ENCODE measurements at regions not wholly inside any gene's neighbourhood (a gene's known extent, or its start where the extent isn't known, plus 50 kb on each side); places are given as distances from the start of the nearest gene placed in this dataset.

DNA sequence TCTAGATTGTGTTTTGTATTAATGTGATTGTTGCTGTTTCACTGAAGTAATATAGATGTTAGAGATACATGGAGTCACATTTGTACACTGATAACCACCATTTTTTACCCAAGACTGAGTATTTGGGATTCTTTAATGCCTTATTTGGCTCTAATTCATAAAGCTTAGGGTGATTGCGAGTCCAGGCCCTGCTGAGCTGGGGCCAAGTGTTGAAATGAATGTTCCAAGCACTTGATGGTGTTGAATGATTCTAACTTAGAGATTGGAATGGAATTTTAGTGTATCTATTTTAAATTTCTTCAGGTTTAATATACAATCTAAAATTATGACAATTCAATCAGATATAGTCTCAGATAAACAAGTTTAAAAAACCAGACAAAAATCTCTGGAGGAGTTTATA, 329.4 kb upstream of the SLC35B3 start:
- TF ChIP-seq, protein P1, sequence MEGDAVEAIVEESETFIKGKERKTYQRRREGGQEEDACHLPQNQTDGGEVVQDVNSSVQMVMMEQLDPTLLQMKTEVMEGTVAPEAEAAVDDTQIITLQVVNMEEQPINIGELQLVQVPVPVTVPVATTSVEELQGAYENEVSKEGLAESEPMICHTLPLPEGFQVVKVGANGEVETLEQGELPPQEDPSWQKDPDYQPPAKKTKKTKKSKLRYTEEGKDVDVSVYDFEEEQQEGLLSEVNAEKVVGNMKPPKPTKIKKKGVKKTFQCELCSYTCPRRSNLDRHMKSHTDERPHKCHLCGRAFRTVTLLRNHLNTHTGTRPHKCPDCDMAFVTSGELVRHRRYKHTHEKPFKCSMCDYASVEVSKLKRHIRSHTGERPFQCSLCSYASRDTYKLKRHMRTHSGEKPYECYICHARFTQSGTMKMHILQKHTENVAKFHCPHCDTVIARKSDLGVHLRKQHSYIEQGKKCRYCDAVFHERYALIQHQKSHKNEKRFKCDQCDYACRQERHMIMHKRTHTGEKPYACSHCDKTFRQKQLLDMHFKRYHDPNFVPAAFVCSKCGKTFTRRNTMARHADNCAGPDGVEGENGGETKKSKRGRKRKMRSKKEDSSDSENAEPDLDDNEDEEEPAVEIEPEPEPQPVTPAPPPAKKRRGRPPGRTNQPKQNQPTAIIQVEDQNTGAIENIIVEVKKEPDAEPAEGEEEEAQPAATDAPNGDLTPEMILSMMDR (IDR thresholded peaks at IDR 0.05; ENCODE audit: insufficient read depth, missing control alignments), result no peak
- DNase-seq (ENCODE audit: insufficient read length, low spot score) (no peak), FAIRE-seq (no peak)

DNA sequence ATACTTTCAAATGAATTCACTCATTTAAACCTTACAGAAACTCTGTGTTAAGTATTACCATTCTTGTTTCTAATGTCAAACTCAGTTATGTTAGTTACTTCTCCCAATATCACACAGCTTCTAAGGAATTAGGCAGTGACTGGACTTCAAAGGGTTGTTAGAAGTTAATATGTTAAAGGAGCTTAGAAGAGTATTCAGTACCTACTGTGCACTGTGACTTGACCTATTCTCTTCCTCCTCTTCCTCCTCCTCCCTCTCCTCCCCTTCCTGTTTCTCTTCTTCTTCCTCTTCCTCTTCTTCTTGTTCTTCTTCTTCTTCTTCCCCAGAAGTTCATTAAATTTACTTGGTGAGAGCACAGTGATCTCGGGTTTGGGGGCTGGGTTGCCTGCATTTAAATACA, 325.6 kb upstream of the SLC35B3 start:
- TF ChIP-seq, protein P1 (IDR thresholded peaks at IDR 0.05; ENCODE audit: insufficient read depth, missing control alignments), result no peak
- FAIRE-seq (no peak), DNase-seq (ENCODE audit: insufficient read length, low spot score) (no peak)

DNA sequence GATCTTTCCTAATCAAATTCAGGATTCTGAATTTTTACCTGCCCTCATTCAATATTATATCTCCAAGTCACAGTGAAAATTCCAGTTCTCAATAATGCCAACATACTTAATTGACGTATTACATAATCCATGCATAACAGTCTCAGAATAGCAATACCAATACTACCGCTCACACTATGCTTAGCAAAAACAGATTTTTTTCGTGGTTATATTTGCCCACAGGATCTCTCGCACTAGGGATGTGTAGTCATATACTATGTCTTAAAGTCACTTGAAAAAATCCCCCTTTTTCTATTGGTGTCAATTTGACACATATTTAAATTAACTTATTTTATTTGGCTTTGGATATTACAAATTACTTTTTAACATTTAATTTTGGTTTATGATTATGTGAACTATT, 323.1 kb upstream of the SLC35B3 start:
- DNase-seq (ENCODE audit: insufficient read length, low spot score) (no peak), FAIRE-seq (no peak)
- TF ChIP-seq, protein P1 (IDR thresholded peaks at IDR 0.05; ENCODE audit: insufficient read depth, missing control alignments), result no peak

DNA sequence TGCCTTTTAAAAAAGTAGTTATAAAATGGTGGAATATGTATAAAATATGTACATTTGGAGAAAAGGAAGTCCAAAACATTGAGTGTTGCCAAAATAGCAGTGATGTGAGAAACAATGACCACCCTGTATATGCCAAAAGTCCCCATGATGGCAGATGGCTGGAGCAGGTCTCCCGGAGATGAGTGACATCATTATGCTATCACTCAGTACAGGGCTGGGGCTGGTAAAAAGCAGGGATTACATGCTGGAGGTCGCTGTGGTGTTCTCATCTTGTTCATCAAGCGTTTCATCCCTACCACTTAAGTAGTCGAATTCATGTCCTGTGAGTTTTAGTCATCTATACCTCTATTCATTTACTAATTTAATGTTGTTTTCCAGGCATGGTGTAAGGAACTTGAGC, 315.3 kb upstream of the SLC35B3 start:
- FAIRE-seq, result no peak
- no peak for DNase-seq (ENCODE audit: insufficient read length, low spot score)
- TF ChIP-seq, protein P1 (IDR thresholded peaks at IDR 0.05; ENCODE audit: insufficient read depth, missing control alignments), result no peak

DNA sequence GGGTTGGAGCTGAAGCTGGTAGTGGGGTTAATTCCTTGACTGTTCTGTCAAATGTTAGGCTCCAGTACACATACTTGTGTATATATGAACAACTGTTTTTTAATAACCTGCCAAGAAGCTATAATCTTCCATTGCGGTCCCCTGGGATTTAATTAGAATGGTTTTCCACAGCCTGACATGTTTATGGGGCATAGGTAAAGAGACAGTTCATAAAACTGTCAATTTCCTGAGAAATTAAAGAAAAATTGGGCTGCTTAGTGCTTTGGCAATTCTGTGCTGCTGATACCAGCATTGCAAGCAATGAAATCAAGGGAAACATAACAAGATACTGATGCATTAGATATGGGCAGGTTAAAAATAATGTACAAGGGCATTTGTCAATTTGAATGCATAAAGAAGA, 314.1 kb upstream of the SLC35B3 start:
- FAIRE-seq (no peak), DNase-seq (ENCODE audit: insufficient read length, low spot score) (no peak)
- TF ChIP-seq, protein P1 (IDR thresholded peaks at IDR 0.05; ENCODE audit: insufficient read depth, missing control alignments), result no peak

DNA sequence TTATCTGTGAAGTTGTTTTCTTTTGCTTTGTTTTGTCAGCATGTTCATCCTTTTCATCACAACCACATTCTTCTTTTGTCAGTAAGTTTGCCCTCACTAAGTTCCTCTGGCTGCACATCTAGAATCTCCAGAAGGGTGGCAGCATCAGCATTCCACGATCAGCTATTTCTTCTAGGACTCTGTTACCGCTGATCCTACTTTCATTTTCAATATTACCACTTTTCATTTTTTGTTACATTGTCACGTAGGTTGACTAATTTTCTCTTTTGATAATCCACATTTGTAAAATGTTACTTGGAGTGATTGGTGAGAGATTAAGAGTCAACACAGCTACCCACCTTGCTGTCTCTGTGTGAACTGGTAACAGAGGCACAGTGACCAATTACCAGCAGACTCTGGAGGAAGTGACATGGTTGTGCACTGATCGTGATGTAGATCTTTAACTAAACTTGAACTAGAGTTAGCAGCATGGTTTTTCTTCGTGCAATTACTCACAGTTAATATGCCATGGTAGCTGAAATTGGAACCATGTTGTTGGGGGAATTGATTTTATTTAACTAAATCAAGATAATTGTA, 307.9 kb upstream of the SLC35B3 start:
- FAIRE-seq (no peak), DNase-seq (ENCODE audit: insufficient read length, low spot score) (no peak)
- TF ChIP-seq, protein P1 (IDR thresholded peaks at IDR 0.05; ENCODE audit: insufficient read depth, missing control alignments), result no peak

DNA sequence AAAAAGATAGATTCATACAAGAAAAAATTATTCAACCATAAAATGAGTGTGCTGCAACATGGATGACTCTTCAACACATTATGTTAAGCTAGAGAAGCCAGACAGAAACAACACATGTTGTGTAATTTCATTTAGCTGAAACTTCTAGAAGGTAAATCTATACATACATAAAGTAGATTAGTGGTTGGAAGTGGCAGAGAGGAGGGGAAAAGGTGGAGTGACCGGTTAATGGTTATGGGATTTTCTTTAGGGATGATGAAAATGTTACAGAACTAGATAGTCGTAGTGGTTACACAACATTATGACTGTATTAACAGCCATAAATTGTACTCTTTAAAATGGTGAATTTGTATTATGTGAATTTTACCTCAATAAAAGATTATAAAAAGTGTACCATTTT, 304.1 kb upstream of the SLC35B3 start:
- DNase-seq (ENCODE audit: insufficient read length, low spot score) (no peak), FAIRE-seq (no peak)
- TF ChIP-seq, protein P1 (IDR thresholded peaks at IDR 0.05; ENCODE audit: insufficient read depth, missing control alignments), result no peak

All from D721Med (cell line).